Right kidney (tissue), 1 donor: ENCODE measurements at regions not wholly inside any gene's neighbourhood (a gene's known extent, or its start where the extent isn't known, plus 50 kb on each side); places are given as distances from the start of the nearest gene placed in this dataset.
"Not testable (repeated sequence)": the region's sequence is repeated elsewhere in the genome, so short reads cannot be mapped to it uniquely, and the experiment has no call there.

Experiments used
- DNase-seq: peaks from one replicate; pipeline ENCODE4 v3.0.0-alpha.2; 2016

GRCh38 chr3:134704133-134704532, 53.3 kb upstream of the KY start:
- no peak for DNase-seq

GRCh38 chr3:134704556-134704955, 53.7 kb upstream of the KY start:
- no peak for DNase-seq

- no peak for DNase-seq
Measured at GRCh38 chr3:134707908-134708597, 57.2 kb upstream of the KY start.

- DNase-seq = no peak
Measured at GRCh38 chr3:134708671-134709070, 57.8 kb upstream of the KY start.

GRCh38 chr3:134709076-134709475, 58.3 kb upstream of the KY start:
- DNase-seq = no peak

- no peak for DNase-seq
Measured at GRCh38 chr3:134709561-134710312, 58.9 kb upstream of the KY start.

- DNase-seq = no peak
Measured at GRCh38 chr3:134710313-134710680, 59.5 kb upstream of the KY start.

GRCh38 chr3:134711284-134711683, 60.5 kb upstream of the KY start:
- DNase-seq = no peak

- DNase-seq = no peak
Measured at GRCh38 chr3:134713671-134714070, 62.8 kb upstream of the KY start.

- peak; percentile 8 for DNase-seq
Measured at GRCh38 chr3:134718726-134719125, 67.9 kb upstream of the KY start.

GRCh38 chr3:134721214-134721613, 70.4 kb upstream of the KY start:
- DNase-seq = no peak

GRCh38 chr3:134722969-134723368, 72.1 kb upstream of the EPHB1 start:
- DNase-seq = no peak

GRCh38 chr3:134729649-134730048, 65.4 kb upstream of the EPHB1 start:
- DNase-seq = no peak

- DNase-seq = no peak
Measured at GRCh38 chr3:134737516-134737915, 57.5 kb upstream of the EPHB1 start.

- not testable (repeated sequence) for DNase-seq
Measured at GRCh38 chr3:134740077-134740476, 55.0 kb upstream of the EPHB1 start.

GRCh38 chr3:134742202-134742601, 52.9 kb upstream of the EPHB1 start:
- no peak for DNase-seq

GRCh38 chr3:134743006-134743405, 52.1 kb upstream of the EPHB1 start:
- no peak for DNase-seq
